OCI-LY7 (cell line): ENCODE measurements at regions not wholly inside any gene's neighbourhood (a gene's known extent, or its start where the extent isn't known, plus 50 kb on each side); places are given as distances from the start of the nearest gene placed in this dataset.

Experiments
- EZH2phosphoT487 ChIP-seq: fragments of 200-600 bp; sonication (generic); IDR thresholded peaks from 2 replicates; pipeline ENCODE4 v1.6.1; 2018; ENCODE audit warnings: low read depth, borderline replicate concordance, mild to moderate bottlenecking, mixed run types, antibody characterized with exemption, low read length, moderate library complexity, mixed read lengths
- TF ChIP-seq, protein P1 (sequence below): fragments of 200-600 bp; sonication (generic); conservative IDR thresholded peaks from 2 replicates; pipeline ENCODE4 v1.5.1; 2014; ENCODE audit warnings: mild to moderate bottlenecking, antibody characterized with exemption, low read length, moderate library complexity, mixed read lengths

DNA sequence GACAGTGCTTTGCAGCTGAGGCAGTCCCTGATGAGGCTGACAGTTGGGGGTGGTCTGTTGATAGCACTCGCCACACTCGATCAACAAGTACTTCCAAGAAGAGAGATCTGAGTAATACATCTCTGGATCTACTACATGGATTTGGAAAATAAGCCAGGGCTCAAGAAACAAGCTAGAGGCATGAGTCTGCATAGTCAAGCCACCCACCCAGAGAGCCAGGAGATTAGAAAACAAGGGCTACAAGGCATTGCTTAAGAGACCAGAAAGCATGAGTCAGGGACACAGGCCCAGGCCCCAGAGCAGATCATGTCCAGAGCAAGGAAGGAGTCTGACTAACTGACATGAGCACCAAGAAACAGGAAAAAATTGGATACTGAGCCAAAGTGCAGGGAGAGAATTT, 196.9 kb upstream of the CWC22 start:
- TF ChIP-seq, protein P1, sequence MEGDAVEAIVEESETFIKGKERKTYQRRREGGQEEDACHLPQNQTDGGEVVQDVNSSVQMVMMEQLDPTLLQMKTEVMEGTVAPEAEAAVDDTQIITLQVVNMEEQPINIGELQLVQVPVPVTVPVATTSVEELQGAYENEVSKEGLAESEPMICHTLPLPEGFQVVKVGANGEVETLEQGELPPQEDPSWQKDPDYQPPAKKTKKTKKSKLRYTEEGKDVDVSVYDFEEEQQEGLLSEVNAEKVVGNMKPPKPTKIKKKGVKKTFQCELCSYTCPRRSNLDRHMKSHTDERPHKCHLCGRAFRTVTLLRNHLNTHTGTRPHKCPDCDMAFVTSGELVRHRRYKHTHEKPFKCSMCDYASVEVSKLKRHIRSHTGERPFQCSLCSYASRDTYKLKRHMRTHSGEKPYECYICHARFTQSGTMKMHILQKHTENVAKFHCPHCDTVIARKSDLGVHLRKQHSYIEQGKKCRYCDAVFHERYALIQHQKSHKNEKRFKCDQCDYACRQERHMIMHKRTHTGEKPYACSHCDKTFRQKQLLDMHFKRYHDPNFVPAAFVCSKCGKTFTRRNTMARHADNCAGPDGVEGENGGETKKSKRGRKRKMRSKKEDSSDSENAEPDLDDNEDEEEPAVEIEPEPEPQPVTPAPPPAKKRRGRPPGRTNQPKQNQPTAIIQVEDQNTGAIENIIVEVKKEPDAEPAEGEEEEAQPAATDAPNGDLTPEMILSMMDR: no peak
- TF ChIP-seq EZH2phosphoT487: no peak
